SK-N-SH (cell line): ENCODE measurements at regions not wholly inside any gene's neighbourhood (a gene's known extent, or its start where the extent isn't known, plus 50 kb on each side); places are given as distances from the start of the nearest gene placed in this dataset.

Source experiments
- CTCF ChIA-PET: fragments of 300-600, 350-600 bp; formaldehyde crosslinking; extraction: SDS; loops from one replicate; lab custom pipeline; 2021; lab: Yijun Ruan, JAX
- POLR2A ChIA-PET: fragments of 350-600 bp; sonication (Branson Sonifier 250); formaldehyde crosslinking; extraction: SDS; loops from one replicate; lab custom pipeline; 2020; ENCODE audit warnings: antibody characterized with exemption, inconsistent platforms; lab: Yijun Ruan, JAX
- DNase-seq: peaks from one replicate; pipeline ENCODE4 v3.0.0; 2012
- H2AFZ ChIP-seq: fragments of 200-600 bp; sonication (generic); 2 replicates; pipeline ENCODE4 v1.8.1; 2016; ENCODE audit warnings: antibody characterized with exemption, mild to moderate bottlenecking, low read depth
- H3F3A ChIP-seq: fragments of 200-600 bp; sonication (generic); replicated peaks from 2 replicates; pipeline ENCODE3; 2016; ENCODE audit warnings: antibody characterized with exemption, mild to moderate bottlenecking; ENCODE audit not compliant: insufficient read depth
- H3K27ac ChIP-seq, 2 experiments: fragments of 200-500 bp in 1 of 2; fragments of 200-600 bp in 1 of 2; sonication (Bioruptor generic) in 1 of 2; sonication (generic), shearing (Covaris generic) in 1 of 2; 2 replicates each; pipeline versions ENCODE4 v1.5.1 to v1.6.1; 2014 to 2016; ENCODE audit warnings: low read depth in 2 of 2, inconsistent platforms in 1 of 2, low read length in 1 of 2, mild to moderate bottlenecking in 1 of 2, mixed read lengths in 1 of 2
- H3K27me3 ChIP-seq: fragments of 200-600 bp; sonication (generic), shearing (Covaris generic); 2 replicates; pipeline ENCODE4 v1.6.1; 2016; ENCODE audit warnings: mixed run types; ENCODE audit not compliant: insufficient read depth
- H3K36me3 ChIP-seq, 2 experiments: fragments of 200-500 bp in 1 of 2; fragments of 200-600 bp in 1 of 2; sonication (Bioruptor generic) in 1 of 2; sonication (generic) in 1 of 2; replicated peaks in 1 of 2; 2 replicates each; pipeline versions ENCODE3 to v1.5.1; 2014 to 2016; ENCODE audit warnings: low read length in 1 of 2, mild to moderate bottlenecking in 1 of 2; ENCODE audit not compliant: insufficient read depth in 2 of 2, control insufficient read depth in 1 of 2
- H3K4me1 ChIP-seq, 2 experiments: fragments of 200-500 bp in 1 of 2; fragments of 200-600 bp in 1 of 2; sonication (Bioruptor generic) in 1 of 2; sonication (generic), shearing (Covaris generic) in 1 of 2; 2 replicates each; pipeline versions ENCODE4 v1.5.1 to v1.6.1; 2014 to 2016; ENCODE audit warnings: low read depth in 1 of 2, low read length in 1 of 2, mixed run types in 1 of 2; ENCODE audit not compliant: insufficient read depth in 2 of 2, control insufficient read depth in 1 of 2
- H3K4me2 ChIP-seq: fragments of 200-600 bp; sonication (generic), shearing (Covaris generic); 2 replicates; pipeline ENCODE4 v1.6.1; 2017; ENCODE audit warnings: mixed run types
- H3K4me3 ChIP-seq, 2 experiments: fragments of 200-500 bp in 1 of 2; fragments of 200-600 bp in 1 of 2; sonication (Bioruptor generic) in 1 of 2; sonication (generic), shearing (Covaris generic) in 1 of 2; 2 replicates each; pipeline versions ENCODE4 v1.5.1 to v1.8.1; 2014 to 2016; ENCODE audit warnings: low read depth in 2 of 2, inconsistent platforms in 1 of 2, low read length in 1 of 2, mild to moderate bottlenecking in 1 of 2, mixed read lengths in 1 of 2, moderate library complexity in 1 of 2
- H3K79me2 ChIP-seq: fragments of 200-600 bp; sonication (generic); 2 replicates; pipeline ENCODE4 v1.8.1; 2017; ENCODE audit warnings: mild to moderate bottlenecking; ENCODE audit not compliant: insufficient read depth
- H3K9ac ChIP-seq: fragments of 200-600 bp; sonication (generic); 2 replicates; pipeline ENCODE4 v1.6.1; 2017; ENCODE audit warnings: mixed run types
- H3K9me2 ChIP-seq: fragments of 200-600 bp; sonication (generic); 2 replicates; pipeline ENCODE4 v1.6.1; 2017; ENCODE audit warnings: mixed run types
- H3K9me3 ChIP-seq: fragments of 200-600 bp; sonication (generic); 2 replicates; pipeline ENCODE4 v1.6.1; 2017; ENCODE audit warnings: mixed run types, mild to moderate bottlenecking, moderate library complexity
- H4K20me1 ChIP-seq: fragments of 200-600 bp; sonication (generic); 2 replicates; pipeline ENCODE4 v1.6.1; 2017; ENCODE audit warnings: mild to moderate bottlenecking, mixed run types; ENCODE audit not compliant: insufficient read depth
- CHD2 ChIP-seq: fragments of 150-350 bp; IDR thresholded peaks from 2 replicates; pipeline ENCODE4 v1.6.1; 2018; ENCODE audit warnings: low read length; ENCODE audit not compliant: partially characterized antibody
- CTCF ChIP-seq: fragments of 200-600 bp; sonication (generic); IDR thresholded peaks from 2 replicates; pipeline ENCODE4 v1.6.1; 2017; ENCODE audit warnings: antibody characterized with exemption, mild to moderate bottlenecking, moderate library complexity
- EZH2phosphoT487 ChIP-seq: fragments of 200-600 bp; sonication (generic); IDR thresholded peaks from 2 replicates; pipeline ENCODE4 v1.6.1; 2017; ENCODE audit warnings: low read depth, mixed run types, mild to moderate bottlenecking, antibody characterized with exemption, moderate library complexity, borderline replicate concordance
- FOSL2 ChIP-seq: IDR thresholded peaks from 2 replicates; pipeline ENCODE4 v1.4.0; 2012; ENCODE audit warnings: low read depth, mild to moderate bottlenecking, moderate library complexity, borderline replicate concordance
- FOXJ3 ChIP-seq: sonication (generic); formaldehyde crosslinking; IDR thresholded peaks from 2 replicates; pipeline ENCODE4 v1.5.1; 2020; ENCODE audit warnings: mild to moderate bottlenecking, missing genetic modification reagents
- FOXM1 ChIP-seq: IDR thresholded peaks from 2 replicates; pipeline ENCODE4 v1.4.0; 2012; ENCODE audit warnings: low read depth, mild to moderate bottlenecking
- GABPA ChIP-seq: IDR thresholded peaks from 2 replicates; pipeline ENCODE4 v1.4.0; 2012; ENCODE audit warnings: low read depth, mild to moderate bottlenecking
- JUND ChIP-seq: IDR thresholded peaks from 2 replicates; pipeline ENCODE4 v1.4.0; 2012
- MAX ChIP-seq: IDR thresholded peaks from 2 replicates; pipeline ENCODE4 v1.4.0; 2012; ENCODE audit warnings: low read depth
- MXI1 ChIP-seq: IDR thresholded peaks from 2 replicates; pipeline ENCODE4 v1.6.1; 2012; ENCODE audit warnings: mild to moderate bottlenecking, low read depth, low read length, improper control_type of control experiment
- PBX3 ChIP-seq: IDR thresholded peaks from 2 replicates; pipeline ENCODE4; 2012
- RCOR1 ChIP-seq: fragments of 150-350 bp; IDR thresholded peaks from 2 replicates; pipeline ENCODE4 v1.6.1; 2017; ENCODE audit warnings: antibody characterized with exemption, low read length
- RFX5 ChIP-seq: IDR thresholded peaks from 2 replicates; pipeline ENCODE4 v1.6.1; 2012; ENCODE audit warnings: mild to moderate bottlenecking, improper control_type of control experiment, low read length
- SMC3 ChIP-seq: IDR thresholded peaks from 2 replicates; pipeline ENCODE4 v1.6.1; 2012; ENCODE audit warnings: low read depth, low read length, improper control_type of control experiment
- WGBS: methylation state at CpG from one replicate; pipeline ENCODE4 v1.1.6; 2017; ENCODE audit warnings: low lambda C conversion rate; 5-methylcytosine and 5-hydroxymethylcytosine counted together

- no peak for DNase-seq
- ChIA-PET CTCF (no interaction called here), POLR2A (no interaction called here)
- Histone ChIP-seq H2AFZ (no peak overlapping the region), H3K27ac (no peak overlapping the region), H3K4me1 (no peaks in the 10 kb centered on the region; a peak in 1 of 4 replicates), H3K9ac (no peak overlapping the region), H3K4me3 (no peak overlapping the region), H3K9me2 (no peaks in the 10 kb centered on the region), H3K36me3 (no peaks in the 10 kb centered on the region), H3K79me2 (no peaks in the 10 kb centered on the region), H3F3A (no peaks in the 10 kb centered on the region), H3K27me3 (no peaks in the 10 kb centered on the region), H4K20me1 (no peaks in the 10 kb centered on the region), H3K4me2 (no peak overlapping the region), H3K9me3 (no peaks in the 10 kb centered on the region)
- TF ChIP-seq SMC3 (no peak), RCOR1 (no peak), PBX3 (no peak)
- WGBS = 0% methylated on average over 2 of the region's 2 CpGs
Measured at GRCh38 chrX:63284659-63285058, 66.5 kb downstream of the SPIN4 start.

GRCh38 chrX:63283348-63283747 is 67.8 kb downstream of the SPIN4 start:
- ChIA-PET POLR2A (no interaction called here), CTCF (interaction anchor here (1.2 to 1.4 kb wide), 2 partner anchors 8 to 33 kb away, joined by 4 to 6 read pairs; no protein-coding TSS in a partner anchor)
- H3K9me2 ChIP-seq = no peaks in the 10 kb centered on the region
- H2AFZ ChIP-seq = no peak overlapping the region
- DNase-seq = no peak
- no peaks in the 10 kb centered on the region for H3K79me2 ChIP-seq
- WGBS = 31% methylated on average over 4 of the region's 4 CpGs
- no peaks in the 10 kb centered on the region for H4K20me1 ChIP-seq
- H3K4me3 ChIP-seq = no peak overlapping the region
- H3K27me3 ChIP-seq = no peaks in the 10 kb centered on the region
- H3K4me1 ChIP-seq = no peaks in the 10 kb centered on the region; a peak in 1 of 4 replicates
- no peak overlapping the region for H3K4me2 ChIP-seq
- H3K9me3 ChIP-seq = no peaks in the 10 kb centered on the region
- H3F3A ChIP-seq = no peaks in the 10 kb centered on the region
- H3K36me3 ChIP-seq = no peaks in the 10 kb centered on the region
- H3K27ac ChIP-seq = no peak overlapping the region
- H3K9ac ChIP-seq = no peak overlapping the region
- TF ChIP-seq JUND = no peak
- TF ChIP-seq FOXJ3 (CRISPR knock-in tag) = no peak
- TF ChIP-seq RFX5 = no peak
- no peak for TF ChIP-seq FOXM1
- no peak for TF ChIP-seq FOSL2
- TF ChIP-seq MXI1 = no peak
- TF ChIP-seq CHD2 = no peak
- no peak for TF ChIP-seq GABPA
- no peak for TF ChIP-seq EZH2phosphoT487
- no peak for TF ChIP-seq MAX
- TF ChIP-seq CTCF = no peak
